GM21367 (cell line): ENCODE measurements at regions not wholly inside any gene's neighbourhood (a gene's known extent, or its start where the extent isn't known, plus 50 kb on each side); places are given as distances from the start of the nearest gene placed in this dataset.
"Not testable (repeated sequence)": the region's sequence is repeated elsewhere in the genome, so short reads cannot be mapped to it uniquely, and the experiment has no call there.

Source experiments
- ATAC-seq: cut with Tn5 transposase; IDR thresholded peaks from one replicate; pipeline ENCODE4 v1.9.1; 2021; ENCODE audit not compliant: unreplicated experiment

DNA sequence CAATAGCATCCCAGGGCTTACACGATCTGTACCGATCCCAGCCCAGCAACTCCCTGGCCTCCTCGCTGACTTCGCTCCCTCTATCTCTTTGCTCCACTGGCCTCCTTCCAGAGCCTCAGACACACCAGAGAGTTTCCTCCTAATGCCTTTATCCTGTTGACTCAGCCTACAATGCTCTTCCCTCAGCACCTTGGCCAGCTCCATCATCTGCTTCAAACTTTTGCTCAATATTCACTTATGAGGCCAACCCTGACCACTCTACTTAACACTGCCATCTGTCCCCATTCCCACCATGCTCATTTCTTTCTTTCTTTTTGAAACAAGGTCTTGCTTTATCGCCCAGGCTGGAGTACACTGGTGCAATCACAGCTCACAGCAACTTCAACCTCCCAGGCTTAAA is 180.9 kb downstream of the CEP170 start:
- ATAC-seq = not testable (repeated sequence)

DNA sequence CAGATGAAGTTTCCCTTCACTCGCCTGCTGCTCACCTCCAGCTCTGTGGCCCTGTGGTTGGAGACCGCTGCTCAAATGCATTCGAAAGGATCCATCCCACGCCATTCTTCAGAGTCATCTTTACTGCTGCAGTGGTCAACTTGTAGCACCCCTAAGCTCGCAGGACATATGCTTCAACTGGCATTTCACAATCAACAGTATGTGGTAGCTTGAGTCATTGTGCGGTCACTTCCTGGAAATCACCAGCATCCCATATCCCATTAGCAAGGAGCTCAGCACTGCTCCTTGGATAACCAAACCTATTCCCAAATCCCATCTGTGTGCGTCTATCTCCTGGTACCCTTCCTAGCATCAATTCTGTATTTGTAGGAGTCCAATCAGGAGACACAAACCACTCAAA is 188.0 kb downstream of the CEP170 start:
- not testable (repeated sequence) for ATAC-seq

- ATAC-seq = not testable (repeated sequence)
These were observed 193.1 kb downstream of the CEP170 start for GRCh38 chr1:243061965-243062364.

DNA sequence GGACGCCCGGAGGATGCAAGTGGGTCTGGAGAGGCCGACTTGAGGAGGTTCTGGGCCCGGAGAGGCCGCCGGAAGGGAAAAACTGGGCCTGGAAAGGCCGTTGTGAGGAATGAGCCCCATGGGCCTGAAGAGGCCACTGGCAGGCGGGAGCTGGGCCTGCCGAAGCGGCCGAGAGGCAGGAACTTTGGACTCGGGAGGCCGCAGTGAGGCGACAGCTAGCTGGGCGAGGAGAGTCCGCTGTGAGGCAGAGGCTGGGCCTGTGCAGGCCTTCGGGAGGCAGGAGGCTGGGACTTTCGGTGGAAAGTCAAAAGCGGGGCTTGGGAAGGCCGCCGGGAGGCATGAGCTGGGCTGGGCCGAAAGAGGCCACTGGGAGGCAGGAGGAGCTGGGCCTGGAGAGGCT is 199.6 kb downstream of the CEP170 start:
- not testable (repeated sequence) for ATAC-seq

- not testable (repeated sequence) for ATAC-seq
These were observed 200.0 kb downstream of the CEP170 start for GRCh38 chr1:243055091-243055490.

GRCh38 chr1:243054681-243055080 is 200.4 kb downstream of the CEP170 start:
- ATAC-seq = not testable (repeated sequence)

- not testable (repeated sequence) for ATAC-seq
These were observed 202.0 kb downstream of the CEP170 start for GRCh38 chr1:243053048-243053447.

GRCh38 chr1:243050613-243051012 is 204.5 kb downstream of the CEP170 start:
- not testable (repeated sequence) for ATAC-seq

DNA sequence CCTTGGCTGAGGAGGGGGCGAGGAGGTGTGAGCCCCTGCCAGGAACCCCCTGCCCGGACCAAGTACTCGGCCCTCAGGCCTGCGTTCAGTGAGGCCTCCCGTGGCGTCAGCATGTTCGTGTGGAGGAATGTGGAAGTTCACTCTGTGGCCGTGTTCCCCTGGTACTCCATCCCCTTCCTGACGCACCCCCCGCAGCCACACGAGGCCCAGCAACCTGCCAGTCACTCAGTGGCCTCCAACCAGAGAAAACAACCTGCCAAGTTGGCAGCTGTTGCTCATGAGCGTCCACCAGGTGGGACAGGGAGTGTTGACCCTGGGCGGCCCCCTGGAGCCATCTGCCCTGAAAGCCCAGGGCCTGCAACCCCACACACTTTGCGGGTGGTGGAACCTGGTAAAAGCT is 205.4 kb downstream of the CEP170 start:
- ATAC-seq = not testable (repeated sequence)

DNA sequence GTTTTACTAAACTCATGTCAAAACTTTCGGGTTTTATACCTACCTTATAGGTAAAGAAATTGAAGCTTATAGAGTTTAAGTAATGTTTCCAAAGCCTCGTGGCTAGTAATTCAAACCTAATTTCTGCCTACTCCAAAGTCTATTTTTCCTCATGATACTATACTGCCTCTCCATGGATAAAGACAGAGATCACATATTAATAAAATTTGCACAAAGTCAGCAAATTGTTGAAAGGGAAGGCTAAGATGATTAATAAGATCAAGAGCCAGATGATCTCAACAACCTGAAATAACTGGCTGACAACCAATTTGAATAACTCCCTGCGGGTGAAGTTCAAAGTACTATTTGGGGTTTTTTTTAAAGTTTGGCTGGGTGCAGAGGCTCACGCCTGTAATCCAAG is 233.7 kb downstream of the CEP170 start:
- not testable (repeated sequence) for ATAC-seq

DNA sequence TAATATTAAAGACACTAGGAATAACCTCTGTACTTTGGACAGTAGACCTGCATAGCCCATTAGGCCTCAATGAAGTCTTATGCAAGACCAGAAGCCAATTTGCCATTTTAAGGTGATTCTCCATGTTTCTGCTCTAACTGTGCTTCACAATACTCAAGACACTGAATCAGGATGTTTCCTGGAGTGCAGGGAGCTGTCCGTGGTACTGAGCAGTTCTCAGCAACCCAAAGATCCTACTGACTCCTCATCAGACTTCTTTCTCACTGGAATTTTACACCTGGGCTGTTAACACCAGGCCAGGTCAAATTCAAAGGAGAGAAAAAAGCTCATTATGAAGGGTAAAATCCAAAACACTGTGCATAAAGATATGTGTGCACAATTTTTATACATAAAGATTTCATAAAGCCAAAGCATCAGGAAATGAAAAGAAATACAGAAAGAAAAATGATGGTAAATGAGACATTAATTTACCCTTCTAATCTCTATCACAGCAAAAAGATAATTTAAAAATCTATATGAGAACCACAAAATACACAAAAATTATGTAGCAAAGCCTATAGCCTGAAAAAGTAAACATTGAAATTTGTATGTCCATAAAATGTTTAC is 235.9 kb downstream of the CEP170 start:
- ATAC-seq = not testable (repeated sequence)

DNA sequence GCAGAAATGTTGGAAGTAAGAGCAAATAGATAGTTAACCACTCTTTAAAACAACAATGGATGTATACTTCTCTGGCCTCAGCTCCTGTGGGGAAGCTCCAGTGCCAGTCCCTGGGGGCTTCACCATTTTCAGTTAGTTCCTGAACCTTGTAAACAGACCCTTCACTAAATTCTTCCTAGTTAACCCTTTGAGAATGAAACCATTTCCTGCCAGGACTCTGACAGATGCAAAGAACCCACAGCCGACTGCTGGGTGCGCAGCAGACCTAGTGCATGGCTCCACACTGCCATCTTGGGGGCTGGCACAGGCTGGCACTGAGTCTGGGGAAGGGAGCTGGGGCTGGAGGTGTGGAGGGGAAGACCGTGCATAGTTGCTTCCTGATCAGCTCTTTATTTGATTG is 244.4 kb downstream of the CEP170 start:
- ATAC-seq = not testable (repeated sequence)

DNA sequence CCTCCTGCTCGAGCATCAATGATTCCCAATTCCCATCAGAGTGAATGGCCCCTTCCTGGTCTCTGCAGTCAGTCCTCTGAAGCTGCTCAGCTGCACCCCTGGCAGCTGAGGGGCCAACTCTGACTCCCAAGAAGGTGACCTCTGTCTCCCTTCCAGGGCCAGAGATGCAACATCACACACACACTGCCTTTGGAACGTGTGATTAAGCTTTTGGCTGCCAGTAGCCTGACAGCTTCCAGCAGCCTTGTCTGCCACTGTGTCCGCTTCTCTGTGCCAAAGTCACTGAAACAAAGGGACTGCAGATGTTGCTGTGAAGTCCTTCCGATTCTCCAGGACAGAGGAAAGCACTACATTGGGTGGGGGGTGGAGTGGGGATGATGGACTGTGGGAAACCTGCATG is 254.1 kb downstream of the CEP170 start:
- ATAC-seq = not testable (repeated sequence)

DNA sequence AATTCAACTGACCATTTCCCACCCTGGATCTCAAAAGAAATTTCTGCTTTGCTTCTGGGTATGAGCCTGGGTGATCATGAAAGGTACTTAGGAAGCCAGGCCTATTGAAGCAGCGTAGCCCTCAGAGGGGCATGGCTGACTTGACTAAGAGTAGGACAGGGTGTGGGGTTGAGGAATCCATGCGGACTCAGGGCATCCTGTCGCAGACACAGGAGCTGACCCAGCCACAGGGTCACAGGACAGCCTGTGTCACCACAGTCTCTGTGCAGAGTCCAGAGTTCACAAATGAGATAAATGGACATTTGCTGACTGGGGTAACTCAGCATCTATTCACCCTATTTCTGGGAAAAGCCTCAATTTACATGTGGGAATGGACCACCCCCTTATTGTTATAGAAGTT is 262.3 kb downstream of the CEP170 start:
- ATAC-seq = not testable (repeated sequence)

GRCh38 chr1:242985096-242985495 is 270.0 kb downstream of the CEP170 start:
- not testable (repeated sequence) for ATAC-seq

GRCh38 chr1:242973341-242973740 is 281.7 kb downstream of the CEP170 start:
- not testable (repeated sequence) for ATAC-seq

DNA sequence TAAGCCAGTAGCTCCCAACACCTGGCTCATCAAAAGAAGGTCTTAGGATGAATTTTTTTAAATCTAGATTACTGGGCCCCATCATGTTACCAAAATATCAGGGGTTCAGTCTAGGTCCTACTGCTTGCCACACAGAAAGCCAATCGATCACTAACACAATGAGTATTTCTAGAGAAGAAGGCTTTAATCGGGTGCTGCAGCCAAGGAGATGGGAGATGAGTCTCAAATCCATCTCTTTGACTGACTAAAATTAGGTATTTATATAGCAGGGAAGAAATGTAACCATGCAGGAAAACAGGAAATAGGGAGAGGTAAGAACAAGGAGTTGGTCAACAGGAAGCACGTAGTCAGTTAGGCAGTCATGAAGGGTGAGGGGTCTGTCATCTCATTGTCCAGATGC is 288.2 kb downstream of the CEP170 start:
- no peak for ATAC-seq

GRCh38 chr1:242959397-242959796 is 295.7 kb downstream of the CEP170 start:
- ATAC-seq = not testable (repeated sequence)

DNA sequence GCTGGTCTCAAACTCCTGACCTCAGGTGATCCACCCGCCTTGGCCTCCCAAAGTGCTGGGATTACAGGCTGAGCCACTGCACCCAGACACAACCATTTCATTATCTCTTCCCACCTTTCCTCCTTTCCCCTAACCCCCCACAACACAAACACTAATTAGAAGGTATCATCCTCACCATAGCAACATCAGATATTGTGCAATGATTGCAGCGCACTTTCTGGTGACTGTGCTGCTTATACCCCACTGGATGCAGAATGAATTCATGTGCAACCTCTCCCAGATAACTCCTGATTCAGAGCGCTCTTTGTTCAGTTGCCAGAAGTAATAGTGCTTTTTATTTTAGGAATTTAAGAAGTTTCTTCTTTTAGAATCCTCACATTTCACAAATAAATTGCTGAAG is 300.1 kb downstream of the CEP170 start:
- not testable (repeated sequence) for ATAC-seq

- no peak for ATAC-seq
These were observed 308.9 kb downstream of the CEP170 start for GRCh38 chr1:242946206-242946605.

DNA sequence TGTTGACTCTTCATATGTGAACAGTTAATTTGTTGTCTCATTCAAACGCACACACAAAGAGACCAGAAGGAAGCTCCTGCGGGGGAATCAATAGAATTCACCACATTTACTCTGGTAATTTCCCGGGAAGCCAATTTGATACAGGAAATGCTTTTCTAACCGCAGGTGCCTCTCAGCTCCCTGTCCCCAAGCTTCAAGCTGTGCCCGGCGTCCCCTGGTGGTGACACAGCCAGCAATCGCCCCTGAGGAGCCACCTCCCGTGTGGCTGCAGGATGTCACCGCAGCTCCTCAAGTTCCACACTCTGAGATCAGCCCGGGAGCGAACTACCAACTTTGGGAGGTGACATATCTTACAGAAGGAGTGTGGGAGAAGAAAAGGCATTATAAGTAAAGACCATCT is 318.4 kb downstream of the CEP170 start:
- peak; percentile 50 for ATAC-seq

DNA sequence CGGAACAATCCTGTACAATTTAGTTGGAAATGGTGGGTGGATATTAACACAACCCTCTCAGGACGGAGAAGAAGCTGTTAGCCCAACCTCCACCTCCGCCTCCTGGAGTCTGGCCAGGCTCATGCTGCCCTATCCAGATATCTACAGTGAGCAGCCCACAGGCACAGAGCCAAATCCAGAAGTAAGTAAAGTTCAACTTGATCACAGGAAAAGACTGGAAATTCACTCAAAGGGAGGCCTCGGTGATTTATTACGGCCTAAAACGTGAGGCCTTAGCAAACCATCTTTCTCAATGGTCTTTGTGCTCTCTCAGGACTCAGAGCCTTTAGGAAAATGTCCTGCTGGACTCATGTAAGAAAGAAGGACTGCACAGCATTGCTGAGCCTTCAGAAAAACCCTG is 330.4 kb downstream of the CEP170 start:
- not testable (repeated sequence) for ATAC-seq

DNA sequence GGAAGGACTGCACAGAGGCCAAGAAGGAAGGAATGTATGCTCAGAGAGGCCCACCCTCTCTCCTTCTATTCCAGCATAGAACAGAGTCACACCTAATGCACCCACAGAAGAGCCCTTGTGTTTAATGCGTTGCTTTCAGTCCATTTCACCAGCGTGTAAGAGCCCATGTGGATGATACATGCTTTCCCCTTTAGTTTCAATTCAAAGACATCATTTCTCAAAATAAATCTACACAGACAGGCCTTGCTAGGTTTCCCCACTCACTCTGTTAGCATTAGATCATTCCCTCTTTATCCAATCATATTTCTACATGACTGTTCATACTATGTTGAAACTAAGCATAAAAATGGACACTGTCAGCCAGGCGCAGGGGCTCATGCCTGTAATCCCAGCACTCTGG is 331.5 kb downstream of the CEP170 start:
- ATAC-seq = not testable (repeated sequence)
